Pons (tissue), 1 donor: ENCODE measurements at regions not wholly inside any gene's neighbourhood (a gene's known extent, or its start where the extent isn't known, plus 50 kb on each side); places are given as distances from the start of the nearest gene placed in this dataset.

ENCODE experiments used
- DNase-seq: peaks from one replicate; pipeline ENCODE4 v3.0.0-alpha.2; 2016; ENCODE audit warnings: low spot score

DNA sequence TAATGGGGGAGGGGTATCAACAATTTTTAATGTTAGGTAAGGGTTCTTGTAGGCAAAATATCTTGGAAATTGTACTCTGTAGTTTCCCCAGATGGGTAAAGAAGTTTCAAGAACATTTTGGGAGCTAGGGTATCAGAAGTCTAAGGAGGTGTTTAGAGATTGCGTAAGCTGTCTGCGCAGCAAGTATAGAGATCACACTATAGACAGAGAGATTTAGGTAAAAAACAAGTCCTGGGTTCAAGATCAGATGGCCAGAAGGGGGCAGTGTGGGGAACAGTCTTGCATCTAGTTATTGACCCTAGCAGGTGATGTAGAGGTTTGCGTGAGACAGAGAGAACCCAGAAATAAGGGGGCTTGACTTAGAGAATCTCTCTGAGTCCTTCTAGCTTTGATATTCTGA is 80.8 kb downstream of the S1PR1 start:
- no peak for DNase-seq

DNA sequence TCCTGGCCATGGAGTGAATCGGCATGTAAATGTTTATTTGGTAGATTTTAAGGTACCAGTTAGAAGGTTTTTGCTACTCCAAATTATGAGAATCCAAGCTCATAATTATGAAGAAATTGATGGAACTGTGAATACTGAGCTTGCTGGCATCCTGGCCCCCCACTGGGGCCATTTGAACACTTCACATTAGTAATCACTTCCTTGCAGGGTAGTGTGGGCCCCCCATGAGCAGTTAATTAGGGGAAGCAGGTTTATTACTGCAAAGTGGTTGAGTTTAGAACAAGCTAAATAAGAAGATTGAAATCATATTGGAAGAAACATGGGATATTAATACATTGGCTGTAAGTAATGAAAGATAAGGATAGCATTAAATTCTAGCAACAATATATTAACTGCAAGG is 86.7 kb downstream of the S1PR1 start:
- no peak for DNase-seq

DNA sequence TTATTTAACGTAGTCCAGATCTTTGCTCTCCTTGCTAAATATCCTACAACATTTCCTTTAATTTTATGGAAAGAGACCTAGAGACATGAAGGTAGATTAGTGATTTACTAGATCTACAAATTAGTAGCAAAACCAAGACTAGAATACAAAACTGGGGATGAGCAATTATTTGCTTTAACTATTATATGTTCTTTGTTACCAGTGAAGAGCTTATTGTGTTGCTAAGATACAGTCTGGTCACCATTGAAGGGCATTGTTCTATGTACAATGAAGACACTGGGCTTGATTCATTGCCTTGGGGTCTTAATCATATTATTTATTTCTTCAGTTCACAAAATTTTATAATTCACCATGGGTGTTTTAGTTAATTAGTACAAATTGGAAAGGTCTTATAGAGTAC is 88.3 kb downstream of the S1PR1 start:
- peak; percentile 37 for DNase-seq

DNA sequence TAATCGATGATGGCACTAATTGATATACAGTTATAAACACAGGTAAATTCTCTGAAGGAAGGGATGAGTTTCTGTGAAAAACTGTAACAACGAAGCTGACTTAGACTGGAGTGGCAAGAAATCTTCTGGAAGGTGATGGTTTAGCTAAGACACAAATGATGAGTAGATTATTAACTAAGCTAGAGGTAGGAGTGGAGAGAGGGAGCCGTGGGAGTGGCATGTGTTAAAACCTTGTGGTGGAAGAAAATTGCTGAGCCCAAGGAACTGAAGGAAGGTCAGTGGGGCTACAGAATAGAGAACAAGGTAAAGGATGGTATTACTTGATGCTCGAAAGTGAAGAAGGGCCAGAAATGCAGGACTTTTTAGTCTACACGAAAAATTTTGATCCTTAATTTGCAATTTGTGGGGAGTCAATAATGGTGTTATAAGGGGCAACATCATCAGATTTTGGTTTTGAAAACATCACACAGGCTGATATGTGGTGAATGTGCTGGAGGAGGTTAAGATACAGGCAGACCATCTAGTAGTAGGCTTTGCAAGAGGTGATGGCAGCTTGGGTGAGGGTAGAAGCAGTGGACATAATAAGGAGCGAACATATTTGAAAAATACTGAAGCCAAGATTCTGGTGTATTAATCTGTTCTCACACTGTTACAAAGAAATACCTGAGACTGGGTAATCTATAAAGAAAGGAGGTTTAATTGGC is 93.8 kb downstream of the S1PR1 start:
- DNase-seq = no peak

DNA sequence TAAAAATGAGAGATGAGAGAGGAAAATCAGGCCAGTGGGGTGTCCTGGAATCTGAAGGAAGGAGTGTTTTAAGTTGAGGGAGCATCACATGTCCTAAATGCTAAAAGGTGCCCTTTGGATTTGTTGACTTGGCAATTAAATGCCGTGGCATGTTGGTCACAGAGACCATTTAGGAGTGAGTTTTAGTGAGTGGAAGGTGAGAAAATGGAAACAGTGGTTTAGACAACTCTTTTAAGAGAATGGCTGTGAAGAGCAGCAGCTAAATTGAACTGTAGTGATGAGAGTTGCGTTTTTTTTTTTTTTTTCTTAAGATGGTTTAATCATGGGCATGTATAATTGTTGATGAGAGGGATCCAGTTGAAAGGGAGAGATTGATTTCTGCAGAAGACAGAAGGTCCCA is 95.0 kb downstream of the S1PR1 start:
- no peak for DNase-seq

DNA sequence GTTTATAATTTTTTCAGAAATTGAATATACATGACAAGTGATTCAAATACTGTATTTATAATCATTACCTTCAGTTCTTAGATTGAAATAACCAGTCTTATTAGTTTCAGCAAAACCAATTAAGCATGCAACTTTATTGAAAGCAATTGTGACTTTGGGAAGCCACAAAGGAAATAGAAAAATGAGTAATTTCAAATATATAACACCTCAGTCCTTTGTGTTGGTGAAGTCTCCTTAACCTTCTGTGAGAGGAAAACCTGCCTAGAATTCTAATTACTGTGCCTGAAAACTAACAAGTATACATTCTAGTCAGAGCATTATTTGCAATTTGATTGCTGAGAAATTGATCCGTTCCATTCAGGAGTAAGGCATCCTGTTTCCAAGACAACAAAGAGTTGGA is 95.8 kb downstream of the S1PR1 start:
- DNase-seq = no peak

DNA sequence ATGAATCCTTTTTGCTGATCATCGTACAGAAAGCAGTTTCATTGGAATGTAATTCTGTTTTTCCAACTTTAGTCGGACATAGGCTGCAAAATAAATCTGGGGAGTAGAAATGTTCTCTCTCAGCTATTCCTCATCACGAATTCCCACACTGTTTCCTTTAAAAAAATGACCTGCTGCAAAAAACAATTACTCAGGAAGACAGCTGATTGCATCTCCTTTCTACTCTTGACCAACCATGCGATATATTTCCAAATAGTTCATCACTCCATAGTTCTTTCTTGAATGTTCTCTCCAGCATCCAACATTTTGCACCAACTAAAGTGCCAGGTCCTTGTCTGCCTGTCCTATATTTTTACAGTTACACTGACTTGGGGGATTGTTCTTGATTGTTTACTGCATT is 96.4 kb downstream of the S1PR1 start:
- DNase-seq = no peak

DNA sequence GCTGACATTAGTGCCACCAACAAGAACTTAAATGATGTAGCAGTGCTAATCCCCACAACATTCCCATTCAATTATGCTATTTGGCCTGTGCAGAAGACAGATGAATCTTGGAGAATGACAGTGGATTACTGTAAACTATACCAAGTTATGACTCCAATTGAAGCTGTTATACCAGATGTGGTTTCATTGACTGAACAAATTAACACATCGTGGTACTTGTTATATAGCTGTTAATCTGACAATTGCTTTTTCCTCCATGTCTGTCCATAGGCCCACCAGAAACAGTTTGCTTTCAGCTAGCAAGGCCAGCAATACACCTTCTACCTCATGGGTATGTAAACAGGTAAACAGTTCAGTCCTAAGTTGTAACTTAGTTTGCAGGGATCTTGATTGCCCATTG is 101.1 kb downstream of the S1PR1 start:
- no peak for DNase-seq

DNA sequence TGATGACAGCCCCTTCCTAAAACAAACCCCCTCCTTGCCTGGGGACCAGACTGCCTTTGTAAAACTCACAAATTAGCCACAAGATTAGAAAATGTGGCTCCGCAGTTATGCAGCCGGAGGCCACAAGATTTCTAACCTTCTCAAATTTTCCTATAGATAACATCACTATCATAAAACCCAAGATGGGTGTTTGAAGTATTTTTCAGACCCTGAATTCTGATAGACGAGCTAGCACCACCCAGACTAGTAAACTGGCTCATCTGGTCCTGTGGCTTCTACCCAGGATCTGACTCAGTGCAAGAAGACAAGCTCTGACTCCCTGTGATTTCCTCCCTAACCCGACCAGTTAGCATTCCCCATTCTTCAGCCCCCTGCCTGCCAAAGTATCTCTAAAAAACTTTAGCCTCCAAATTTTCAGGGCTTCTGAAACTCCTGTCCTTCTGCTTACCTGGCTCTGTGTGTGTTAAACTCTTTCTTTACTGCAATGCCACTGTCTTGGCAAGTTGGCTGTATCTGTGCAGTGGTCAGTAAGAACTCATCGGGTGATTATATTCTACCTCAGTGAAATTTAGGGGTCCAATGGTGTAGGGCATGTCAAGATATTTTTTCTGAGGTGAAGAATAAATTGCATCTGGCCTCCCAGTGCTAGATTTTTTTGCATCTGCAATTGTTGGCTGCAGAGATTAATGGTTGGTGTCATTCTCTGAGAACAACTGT is 102.1 kb downstream of the S1PR1 start:
- no peak for DNase-seq

DNA sequence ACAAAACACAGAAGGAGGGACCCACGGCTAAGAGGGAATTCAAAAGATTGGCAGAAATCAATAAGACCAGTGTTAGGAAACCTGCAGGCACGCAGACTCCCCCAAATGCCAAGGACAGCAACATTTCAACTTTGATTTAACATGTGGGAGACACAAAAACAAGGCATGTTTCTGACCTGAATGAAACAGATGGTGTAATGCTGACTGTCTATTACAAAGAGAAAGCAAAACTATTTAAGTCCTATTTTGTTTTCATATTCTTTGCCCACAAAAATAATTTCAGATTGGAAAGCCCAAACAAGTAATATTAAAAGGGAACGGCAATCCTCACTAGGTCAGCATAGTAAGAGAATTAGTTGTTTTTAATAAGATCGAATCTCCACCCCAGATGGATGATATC is 107.9 kb downstream of the S1PR1 start:
- no peak for DNase-seq

DNA sequence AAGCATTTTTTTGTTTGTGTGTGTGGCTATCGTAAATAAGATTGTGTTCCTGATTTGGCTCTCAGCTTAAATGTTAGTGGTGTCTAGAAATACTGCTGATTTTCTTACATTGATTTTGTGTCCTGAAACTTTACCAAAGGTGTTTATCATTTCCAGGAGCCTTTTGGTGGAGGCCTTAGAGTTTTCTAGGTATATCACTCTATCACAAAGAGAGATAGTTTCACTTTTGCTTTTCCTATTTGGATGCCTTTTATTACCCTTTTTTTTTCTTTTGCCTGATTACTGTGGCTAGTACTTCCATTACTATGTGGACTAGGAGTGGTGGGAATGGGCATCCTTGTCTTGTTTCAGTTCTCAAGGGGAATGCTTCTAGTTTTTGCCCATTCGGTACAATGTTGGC is 109.6 kb downstream of the S1PR1 start:
- no peak for DNase-seq

DNA sequence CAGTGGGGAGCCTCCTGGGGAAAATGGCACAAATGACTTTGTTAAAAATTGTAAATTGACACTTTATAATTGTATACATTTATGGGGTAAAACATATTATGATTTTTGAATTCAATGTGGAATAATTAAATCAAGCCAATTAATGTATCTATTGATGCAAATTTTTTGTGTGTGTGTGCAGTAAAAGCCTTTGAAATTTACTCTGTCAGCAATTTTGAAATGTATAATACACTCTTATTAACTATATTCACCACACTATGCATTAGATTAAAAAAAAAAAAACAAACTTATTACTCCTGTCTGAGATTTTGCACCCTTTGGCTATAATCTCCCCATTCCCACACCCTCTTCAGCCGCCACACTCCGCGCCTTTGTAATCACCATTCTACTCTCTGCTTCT is 119.2 kb downstream of the S1PR1 start:
- DNase-seq = no peak

DNA sequence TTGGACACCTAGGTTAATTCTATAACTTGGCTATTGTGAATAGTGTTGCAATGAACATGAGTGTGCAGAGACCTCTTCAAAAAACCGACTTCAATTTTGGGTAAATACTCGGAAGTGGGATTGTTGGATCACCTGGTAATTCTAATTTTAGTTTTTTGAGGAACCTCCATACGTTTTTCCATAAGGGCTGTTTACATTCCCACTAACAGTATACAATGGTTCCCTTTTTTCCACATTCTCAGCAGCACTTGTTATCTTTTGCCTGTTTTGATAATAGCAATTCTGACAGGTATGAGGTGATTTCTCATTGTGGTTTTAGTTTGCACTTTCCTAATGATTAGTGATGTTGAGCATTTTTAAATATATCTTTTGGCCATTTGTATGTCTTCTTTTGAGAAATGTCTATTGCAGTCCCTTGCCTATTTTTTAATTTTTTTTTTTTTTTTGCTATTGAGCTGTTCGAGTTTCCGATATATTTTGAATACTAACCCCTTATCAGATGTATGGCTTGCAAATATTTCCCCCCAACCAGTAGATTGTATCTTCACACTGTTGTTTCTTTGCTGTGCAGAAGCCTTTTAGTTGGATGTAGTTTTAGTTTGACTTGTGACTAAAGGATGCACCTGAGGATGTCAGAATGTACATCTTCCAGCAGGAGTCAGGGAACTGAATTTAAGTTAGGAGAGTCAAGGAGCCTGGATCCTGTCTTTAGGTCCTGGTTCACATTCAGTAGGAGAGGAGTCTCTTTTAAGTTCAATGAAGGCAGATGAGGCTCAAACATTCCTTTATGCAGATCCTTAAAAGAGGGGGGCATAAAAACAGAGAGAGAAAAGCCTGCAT is 120.0 kb downstream of the S1PR1 start:
- DNase-seq = no peak

DNA sequence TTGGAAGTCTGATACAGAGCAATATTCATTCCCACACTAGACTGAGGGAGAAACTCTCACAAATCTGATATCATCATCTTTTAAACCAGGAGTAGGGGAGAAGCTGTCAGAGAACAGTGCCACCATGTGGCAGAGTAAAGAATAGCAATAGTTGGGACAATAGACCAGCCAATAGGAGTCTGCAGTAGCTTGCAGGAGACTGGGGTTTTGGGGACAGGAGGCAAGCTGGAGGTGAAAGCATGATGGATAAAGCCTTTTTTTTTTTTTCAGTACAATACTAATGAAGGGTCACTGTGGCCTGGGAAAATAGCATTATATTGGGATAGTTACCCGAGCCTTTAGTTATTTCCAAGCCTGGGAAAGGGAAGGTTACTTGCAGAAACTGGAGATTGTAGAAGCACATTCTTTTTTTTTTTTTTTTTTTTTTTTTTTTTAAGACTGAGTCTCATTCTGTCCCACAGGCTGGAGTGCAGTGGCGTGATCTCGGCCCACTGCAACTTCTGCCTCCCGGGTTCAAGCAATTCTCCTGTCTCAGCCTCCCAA is 120.7 kb downstream of the S1PR1 start:
- DNase-seq = peak; percentile 92

DNA sequence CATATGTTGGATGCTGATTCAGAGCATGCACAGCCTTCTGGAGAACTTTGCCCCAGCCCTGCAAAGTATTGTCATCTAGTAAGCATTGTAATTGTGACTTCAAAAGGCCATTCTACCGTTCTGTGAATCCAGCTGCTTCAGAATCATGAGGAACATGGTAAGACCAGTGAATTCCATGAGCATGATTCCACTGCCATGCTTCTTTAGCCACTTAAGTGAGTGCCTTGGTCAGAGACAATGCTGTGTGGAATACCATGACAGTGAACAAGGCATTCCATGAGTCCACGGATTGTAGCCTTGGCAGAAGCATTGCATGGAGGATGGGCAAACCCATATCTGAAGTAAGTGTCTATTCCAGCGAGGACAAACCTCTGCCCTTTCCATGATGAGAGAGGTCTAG is 123.7 kb downstream of the S1PR1 start:
- DNase-seq = no peak

DNA sequence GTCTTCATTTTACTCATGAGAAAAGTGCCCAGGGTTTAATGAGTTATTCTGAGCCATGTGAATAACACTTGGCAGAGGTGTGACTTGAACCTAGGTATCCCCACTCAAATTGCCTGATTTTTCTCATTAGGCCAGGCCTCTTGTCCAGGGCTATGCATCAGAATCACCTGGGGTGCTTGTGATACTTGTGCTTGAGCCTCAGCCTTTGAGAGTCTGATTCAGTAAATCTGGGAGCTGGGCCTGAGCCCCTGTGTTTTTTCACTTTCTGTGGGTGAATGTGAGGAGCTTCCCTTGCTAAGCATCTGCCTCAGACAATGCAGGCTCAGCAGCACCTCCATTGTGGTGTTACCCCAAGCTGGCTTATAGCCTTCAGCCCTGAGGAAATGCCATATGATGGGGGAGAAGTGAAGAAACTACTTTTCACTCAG is 127.1 kb downstream of the S1PR1 start:
- DNase-seq = no peak

DNA sequence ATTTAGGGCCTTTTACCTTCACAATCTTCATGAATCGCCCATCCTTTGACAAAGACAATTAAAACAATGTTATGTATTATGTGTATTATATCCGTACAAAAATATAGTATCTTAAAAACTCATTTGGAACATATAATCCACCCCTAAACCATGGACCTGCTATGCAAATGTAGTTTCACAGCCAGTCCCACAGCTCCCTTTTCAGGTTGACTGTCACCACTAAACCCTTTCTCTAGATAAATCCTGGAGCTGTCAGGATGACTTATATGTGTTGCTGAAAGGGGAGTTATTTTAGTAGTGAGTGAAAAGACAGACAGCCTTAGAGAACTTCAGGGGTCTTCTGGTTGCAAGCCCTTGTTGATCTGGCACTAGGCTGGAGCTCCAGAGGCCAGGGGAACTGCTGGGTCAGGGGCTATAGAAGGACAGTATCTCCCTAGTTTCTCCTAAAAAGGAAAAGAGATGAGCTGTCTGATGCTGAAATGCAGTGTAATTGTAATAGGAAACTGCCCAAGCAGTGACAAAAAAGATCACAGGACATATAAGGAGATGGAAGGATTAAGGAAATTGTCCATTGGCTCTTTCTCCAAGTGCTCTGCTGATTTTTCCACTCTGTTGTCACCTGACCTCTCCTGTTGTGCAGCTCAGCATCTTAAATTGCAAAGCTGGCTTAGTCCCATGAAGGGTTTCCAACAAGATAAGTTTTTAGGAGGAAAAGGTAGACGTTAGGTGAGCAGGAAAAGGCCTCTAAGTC is 127.7 kb downstream of the S1PR1 start:
- DNase-seq = no peak

DNA sequence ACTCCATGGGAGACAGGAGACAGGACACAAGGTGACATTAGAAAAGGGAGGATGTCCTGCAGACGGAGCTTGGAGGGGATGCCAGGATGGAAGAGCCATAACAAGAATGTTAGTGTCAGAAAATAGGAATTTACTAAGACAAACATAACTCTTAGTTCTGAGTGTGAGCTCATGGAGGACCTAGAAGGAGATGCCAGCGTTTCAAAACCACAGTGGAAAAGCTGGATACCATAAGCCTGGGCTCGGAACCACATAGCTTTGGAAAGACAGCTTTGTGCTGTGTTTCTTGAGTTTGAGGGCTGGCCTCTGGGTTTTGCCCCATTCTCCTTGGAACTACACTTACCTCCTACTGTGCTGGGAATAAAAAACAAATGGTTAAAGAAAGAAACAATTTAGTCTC is 128.4 kb downstream of the S1PR1 start:
- no peak for DNase-seq

DNA sequence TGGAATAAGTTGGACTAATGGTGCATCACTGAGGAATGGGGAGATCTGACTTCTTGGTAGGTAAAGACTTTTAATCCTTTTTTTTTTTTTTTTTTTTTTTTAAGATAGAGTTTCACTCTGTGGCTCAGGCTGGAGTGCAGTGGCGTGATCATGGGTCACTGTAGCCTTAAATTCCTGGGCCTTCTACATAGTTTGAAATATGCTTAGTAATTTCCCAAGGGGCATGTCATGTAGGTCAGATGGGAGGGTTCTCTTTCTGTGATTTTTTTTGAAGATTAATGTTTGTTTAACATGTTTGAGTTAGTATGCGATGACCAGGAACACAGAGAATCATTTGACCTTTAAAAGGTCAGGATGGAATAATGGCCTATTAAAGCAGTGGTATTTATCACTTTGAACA is 129.1 kb downstream of the S1PR1 start:
- no peak for DNase-seq

DNA sequence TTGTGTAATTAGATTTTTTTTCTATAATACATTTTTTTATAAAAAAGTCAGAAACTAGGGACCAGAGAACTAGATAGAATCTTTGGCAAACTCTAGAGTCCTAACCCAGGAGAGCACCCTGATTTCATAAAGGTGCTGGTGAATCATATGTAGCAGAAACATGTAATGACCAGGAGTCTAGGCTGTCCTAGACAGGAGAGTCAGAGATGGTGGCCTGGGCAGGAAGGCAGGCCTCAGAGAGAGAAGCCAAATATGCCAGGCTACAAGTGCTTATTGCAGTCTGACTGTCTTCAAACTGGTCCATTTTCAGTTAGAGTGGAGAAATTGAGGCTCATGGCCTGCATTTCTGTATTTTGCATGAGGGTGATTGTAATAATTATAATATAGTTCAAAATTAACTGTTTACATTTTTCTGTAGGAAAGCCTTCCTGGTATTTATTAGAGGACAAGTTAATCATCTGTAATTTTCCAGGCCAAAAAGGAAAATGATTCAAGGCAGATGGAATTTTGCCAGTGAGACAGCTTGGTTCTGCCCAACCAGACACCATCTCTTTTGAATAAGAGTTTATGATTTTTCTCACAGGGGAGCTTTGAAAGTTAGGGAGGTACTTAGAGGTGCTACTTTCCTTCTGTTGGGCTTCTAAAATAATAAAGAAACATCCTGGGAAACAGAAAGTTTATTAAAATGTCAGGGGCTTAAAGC is 129.8 kb downstream of the S1PR1 start:
- no peak for DNase-seq

DNA sequence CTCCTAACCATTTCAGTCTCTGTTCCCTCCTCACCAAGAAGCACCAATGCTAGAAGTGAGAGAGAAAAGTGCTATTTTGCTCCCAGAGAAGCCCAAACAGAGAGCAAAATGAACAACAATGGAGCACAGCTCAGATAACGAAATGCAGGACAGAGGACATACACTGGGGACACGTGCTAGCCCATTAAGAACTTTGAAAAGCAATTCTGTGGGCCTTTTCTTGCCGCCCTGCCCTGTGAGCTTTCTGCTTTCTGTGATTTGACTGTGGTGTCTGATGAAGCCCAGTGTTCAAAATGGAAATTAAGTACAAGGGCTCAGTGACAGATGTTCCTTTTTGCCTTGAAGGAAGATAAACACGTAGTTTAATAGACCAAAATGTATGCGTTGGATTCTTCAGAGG is 130.8 kb downstream of the S1PR1 start:
- DNase-seq = no peak
